ENCODE measurements at regions not wholly inside any gene's neighbourhood (a gene's known extent, or its start where the extent isn't known, plus 50 kb on each side); places are given as distances from the start of the nearest gene placed in this dataset.

- TF ChIP-seq, protein P1, sequence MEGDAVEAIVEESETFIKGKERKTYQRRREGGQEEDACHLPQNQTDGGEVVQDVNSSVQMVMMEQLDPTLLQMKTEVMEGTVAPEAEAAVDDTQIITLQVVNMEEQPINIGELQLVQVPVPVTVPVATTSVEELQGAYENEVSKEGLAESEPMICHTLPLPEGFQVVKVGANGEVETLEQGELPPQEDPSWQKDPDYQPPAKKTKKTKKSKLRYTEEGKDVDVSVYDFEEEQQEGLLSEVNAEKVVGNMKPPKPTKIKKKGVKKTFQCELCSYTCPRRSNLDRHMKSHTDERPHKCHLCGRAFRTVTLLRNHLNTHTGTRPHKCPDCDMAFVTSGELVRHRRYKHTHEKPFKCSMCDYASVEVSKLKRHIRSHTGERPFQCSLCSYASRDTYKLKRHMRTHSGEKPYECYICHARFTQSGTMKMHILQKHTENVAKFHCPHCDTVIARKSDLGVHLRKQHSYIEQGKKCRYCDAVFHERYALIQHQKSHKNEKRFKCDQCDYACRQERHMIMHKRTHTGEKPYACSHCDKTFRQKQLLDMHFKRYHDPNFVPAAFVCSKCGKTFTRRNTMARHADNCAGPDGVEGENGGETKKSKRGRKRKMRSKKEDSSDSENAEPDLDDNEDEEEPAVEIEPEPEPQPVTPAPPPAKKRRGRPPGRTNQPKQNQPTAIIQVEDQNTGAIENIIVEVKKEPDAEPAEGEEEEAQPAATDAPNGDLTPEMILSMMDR (IDR thresholded peaks at IDR 0.05; ENCODE audit: insufficient read depth, low read depth, low read length): peak; percentile 50
- no peak for TF ChIP-seq EZH2 (IDR thresholded peaks at IDR 0.05; ENCODE audit: insufficient read depth, low read length)
Measured at GRCh38 chrX:74133156-74133796, 170.7 kb upstream of the ZCCHC13 start.
